K562 (cell line): ENCODE measurements at regions not wholly inside any gene's neighbourhood (a gene's known extent, or its start where the extent isn't known, plus 50 kb on each side); places are given as distances from the start of the nearest gene placed in this dataset.
A peak's percentile ranks its signal among the peaks of the same experiment; 100 is the strongest.

Experiments
- ATAC-seq: fragments of 200-7000 bp; cut with Tn5 transposase; 3 replicates; pipeline ENCODE4 v1.9.1; 2020; ENCODE audit warnings: moderate library complexity
- BruUV-seq: library from RNA; stranded (reverse); fragments of 400-500 nt; replicated peaks from 2 replicates; lab custom pipeline; 2021; lab: Mats Ljungman, UMichigan
- CTCF ChIA-PET: fragments of 300-600 bp; formaldehyde crosslinking; extraction: SDS; loops from one replicate; lab custom pipeline; 2021; ENCODE audit warnings: low intra/inter-chr PET ratio; lab: Yijun Ruan, JAX
- POLR2A ChIA-PET: fragments of 300-600, 350-650 bp; sonication (Branson Sonifier 250); formaldehyde crosslinking; extraction: SDS; loops from one replicate; lab custom pipeline; 2021; ENCODE audit warnings: antibody characterized with exemption, inconsistent platforms; lab: Yijun Ruan, JAX
- DNase-seq, 4 experiments: peaks; one replicate each; pipeline versions ENCODE4 v3.0.0 to v3.0.0-alpha.2; 2011 to 2018; ENCODE audit warnings: low spot score in 3 of 4, mixed read lengths in 3 of 4; ENCODE audit errors: extremely low read depth in 1 of 4
- FAIRE-seq: peaks from 2 replicates; lab custom pipeline; 2011; peaks lifted over from hg19 to GRCh38; lab: Jason Lieb, UNC
- H2AFZ ChIP-seq: 2 replicates; pipeline ENCODE4 v1.6.0; 2011; ENCODE audit warnings: low read depth, low read length, control low read depth, inconsistent platforms
- H3K27ac ChIP-seq: fragments of 200-600 bp; 3 replicates; pipeline ENCODE4 v1.8.0; 2011; ENCODE audit warnings: low read depth, mild to moderate bottlenecking, control low read depth, inconsistent platforms, low read length, moderate library complexity, mixed read lengths; ENCODE audit errors: extremely low read depth
- H3K27me3 ChIP-seq, 2 experiments: fragments of 300-600 bp in 1 of 2; 2 replicates in 1 of 2; 3 replicates in 1 of 2; pipeline versions ENCODE4 v1.6.0 to v1.8.0; 2011; ENCODE audit warnings: inconsistent platforms in 2 of 2, low read length in 2 of 2, mild to moderate bottlenecking in 1 of 2, mixed read lengths in 1 of 2, moderate library complexity in 1 of 2; ENCODE audit not compliant: control insufficient read depth in 2 of 2, insufficient read depth in 2 of 2
- H3K36me3 ChIP-seq: fragments of 300-600 bp; 3 replicates; pipeline ENCODE4 v1.8.0; 2011; ENCODE audit warnings: mild to moderate bottlenecking, low read length, inconsistent platforms; ENCODE audit not compliant: control insufficient read depth, insufficient read depth
- H3K4me1 ChIP-seq, 2 experiments: fragments of 200-600 bp in 1 of 2; replicated peaks in 1 of 2; 2 replicates in 1 of 2; 3 replicates in 1 of 2; pipeline versions ENCODE4 v1.5.1 to v1.8.0; 2011; ENCODE audit warnings: inconsistent platforms in 2 of 2, low read length in 2 of 2, mild to moderate bottlenecking in 1 of 2, mixed read lengths in 1 of 2, moderate library complexity in 1 of 2; ENCODE audit not compliant: control insufficient read depth in 2 of 2, insufficient read depth in 2 of 2
- H3K4me2 ChIP-seq: 2 replicates; pipeline ENCODE4 v1.6.1; 2011; ENCODE audit warnings: low read length, control low read depth, inconsistent platforms, mixed read lengths; ENCODE audit not compliant: insufficient read depth
- H3K4me3 ChIP-seq: fragments of 200-600 bp; sonication (generic), shearing (Covaris generic); 2 replicates; pipeline ENCODE4 v1.5.1; 2016; ENCODE audit warnings: control low read depth, inconsistent platforms
- H3K79me2 ChIP-seq: fragments of 200-600 bp; 3 replicates; pipeline ENCODE4 v1.8.0; 2011; ENCODE audit warnings: low read length, inconsistent platforms; ENCODE audit not compliant: control insufficient read depth, insufficient read depth
- H3K9ac ChIP-seq, 2 experiments: 2 replicates each; pipeline versions ENCODE4 v1.6.0 to v1.6.1; 2011; ENCODE audit warnings: low read depth in 2 of 2, low read length in 2 of 2, control low read depth in 1 of 2, inconsistent platforms in 1 of 2, mild to moderate bottlenecking in 1 of 2, mixed read lengths in 1 of 2; ENCODE audit not compliant: insufficient read depth in 1 of 2
- H3K9me1 ChIP-seq: one replicate; pipeline ENCODE4 v1.6.0; 2011; ENCODE audit warnings: inconsistent platforms, mild to moderate bottlenecking, low read length, moderate library complexity; ENCODE audit not compliant: control insufficient read depth, insufficient read depth
- H3K9me3 ChIP-seq: replicated peaks from 2 replicates; pipeline ENCODE4 v1.5.1; 2011; ENCODE audit warnings: low read depth, low read length, inconsistent platforms; ENCODE audit not compliant: control insufficient read depth, insufficient read depth
- H4K20me1 ChIP-seq: replicated peaks from 2 replicates; pipeline ENCODE4 v1.6.1; 2011; ENCODE audit warnings: low read length, inconsistent platforms, mixed read lengths; ENCODE audit not compliant: control insufficient read depth, insufficient read depth
- ADNP ChIP-seq: fragments of 200-800 bp; sonication (Bioruptor generic); IDR thresholded peaks from 2 replicates; pipeline ENCODE4 v1.6.1; 2016; ENCODE audit warnings: missing genetic modification characterization, missing compliant biosample characterization
- CBX1 ChIP-seq: sonication (generic); IDR thresholded peaks from 2 replicates; pipeline ENCODE4 v1.6.1; 2016; ENCODE audit warnings: antibody characterized with exemption, low read depth, mild to moderate bottlenecking
- CBX3 ChIP-seq, 2 experiments: IDR thresholded peaks; 1 replicate in 1 of 2; 2 replicates in 1 of 2; pipeline ENCODE4 v1.6.1; 2012; ENCODE audit warnings: inconsistent platforms in 2 of 2, low read length in 2 of 2, borderline replicate concordance in 1 of 2, control low read depth in 1 of 2
- CHD4 ChIP-seq: fragments of 200-600 bp; sonication (generic); IDR thresholded peaks from 3 replicates; pipeline ENCODE4 v1.6.1; 2012; ENCODE audit warnings: low read depth, mild to moderate bottlenecking, mixed read lengths, low read length, inconsistent platforms; ENCODE audit not compliant: insufficient read depth, insufficient replicate concordance, poor library complexity, severe bottlenecking
- HDAC1 ChIP-seq, 2 experiments: fragments of 450-650 bp; IDR thresholded peaks; 2 replicates each; pipeline ENCODE4 v1.6.1; 2016 to 2017; ENCODE audit warnings: inconsistent platforms in 1 of 2, mild to moderate bottlenecking in 1 of 2, moderate library complexity in 1 of 2
- JUN ChIP-seq, 2 experiments: sonication (generic) in 1 of 2; formaldehyde crosslinking in 1 of 2; IDR thresholded peaks; 2 replicates each; pipeline versions ENCODE4 v1.6.1 to v1.8.0; 2012 to 2022; ENCODE audit warnings: borderline replicate concordance in 2 of 2, mild to moderate bottlenecking in 2 of 2, improper control_type of control experiment in 1 of 2, low read depth in 1 of 2, low read length in 1 of 2, missing genetic modification reagents in 1 of 2
- KDM1A ChIP-seq, 2 experiments: fragments of 450-650 bp; IDR thresholded peaks; 2 replicates each; pipeline ENCODE4 v1.6.1; 2016; ENCODE audit warnings: mild to moderate bottlenecking in 2 of 2
- MXI1 ChIP-seq: IDR thresholded peaks from 2 replicates; pipeline ENCODE4 v1.6.1; 2011; ENCODE audit warnings: low read depth, mild to moderate bottlenecking, improper control_type of control experiment, low read length
- NCOA2 ChIP-seq, 2 experiments: fragments of 450-650 bp; IDR thresholded peaks; 2 replicates each; pipeline ENCODE4 v1.6.1; 2018; ENCODE audit warnings: mild to moderate bottlenecking in 2 of 2, moderate library complexity in 1 of 2; ENCODE audit not compliant: partially characterized antibody in 2 of 2
- PHF8 ChIP-seq: fragments of 200-600 bp; sonication (generic); IDR thresholded peaks from 2 replicates; pipeline ENCODE4 v1.6.1; 2012; ENCODE audit warnings: mixed run types, mild to moderate bottlenecking, inconsistent platforms, low read length, moderate library complexity, borderline replicate concordance
- RBM25 ChIP-seq: fragments of 200-400 bp; formaldehyde crosslinking; IDR thresholded peaks from 2 replicates; pipeline ENCODE4 v1.6.1; 2018; ENCODE audit warnings: low read length, low read depth, moderate library complexity; ENCODE audit not compliant: severe bottlenecking
- RCOR1 ChIP-seq, 2 experiments: IDR thresholded peaks; 2 replicates each; pipeline ENCODE4 v1.6.1; 2012; ENCODE audit warnings: low read depth in 2 of 2, low read length in 2 of 2, borderline replicate concordance in 1 of 2, improper control_type of control experiment in 1 of 2
- SMARCA5 ChIP-seq: fragments of 450-650 bp; IDR thresholded peaks from 2 replicates; pipeline ENCODE4 v1.6.1; 2016
- U2AF2 ChIP-seq: fragments of 200-400 bp; formaldehyde crosslinking; optimal IDR thresholded peaks from 2 replicates; pipeline ENCODE3; 2017; ENCODE audit warnings: low read depth, mild to moderate bottlenecking, low read length
- ZNF165 ChIP-seq: fragments of 250-450 bp; sonication (Bioruptor Pico); IDR thresholded peaks from 2 replicates; pipeline ENCODE4 v1.4.0; 2020; ENCODE audit warnings: borderline replicate concordance
- WGBS: fragments of 100-300 bp; shearing (Covaris generic); methylation state at CpG from one replicate; pipeline ENCODE4 v1.1.6; 2016; ENCODE audit warnings: low coverage, mixed read lengths; ENCODE audit not compliant: insufficient coverage; ENCODE audit errors: missing lambda C conversion rate; 5-methylcytosine and 5-hydroxymethylcytosine counted together
- in situ Hi-C: fragments of 300-500 bp; cut with MboI; formaldehyde crosslinking; loops from 4 replicates; pipeline ENCODE4 v1.15.0; 2018; ENCODE audit warnings: inconsistent platforms, mixed read lengths
- intact Hi-C: fragments of 100-400 bp; cut with micrococcal nuclease; formaldehyde crosslinking; loops from 2 replicates; pipeline ENCODE4 v1.14.2; 2022
- TF ChIP-seq, protein P1 (sequence below): conservative IDR thresholded peaks from 2 replicates; pipeline ENCODE4 v1.6.1; 2011; ENCODE audit warnings: low read depth, mild to moderate bottlenecking, low read length; ENCODE audit not compliant: control insufficient read depth
- TF ChIP-seq, protein P2 (sequence below), 2 experiments: IDR thresholded peaks; 2 replicates each; pipeline ENCODE4 v1.6.1; 2011; ENCODE audit warnings: borderline replicate concordance in 1 of 2, control low read depth in 1 of 2, low read depth in 1 of 2, low read length in 1 of 2, mild to moderate bottlenecking in 1 of 2, mixed read lengths in 1 of 2, moderate library complexity in 1 of 2; ENCODE audit not compliant: insufficient read depth in 1 of 2, insufficient read length in 1 of 2, poor library complexity in 1 of 2, severe bottlenecking in 1 of 2; ENCODE audit errors: extremely low read depth in 1 of 2
- TF ChIP-seq, protein P3 (sequence below): fragments of 450-650 bp; IDR thresholded peaks from 2 replicates; pipeline ENCODE4 v1.6.1; 2016

DNA sequence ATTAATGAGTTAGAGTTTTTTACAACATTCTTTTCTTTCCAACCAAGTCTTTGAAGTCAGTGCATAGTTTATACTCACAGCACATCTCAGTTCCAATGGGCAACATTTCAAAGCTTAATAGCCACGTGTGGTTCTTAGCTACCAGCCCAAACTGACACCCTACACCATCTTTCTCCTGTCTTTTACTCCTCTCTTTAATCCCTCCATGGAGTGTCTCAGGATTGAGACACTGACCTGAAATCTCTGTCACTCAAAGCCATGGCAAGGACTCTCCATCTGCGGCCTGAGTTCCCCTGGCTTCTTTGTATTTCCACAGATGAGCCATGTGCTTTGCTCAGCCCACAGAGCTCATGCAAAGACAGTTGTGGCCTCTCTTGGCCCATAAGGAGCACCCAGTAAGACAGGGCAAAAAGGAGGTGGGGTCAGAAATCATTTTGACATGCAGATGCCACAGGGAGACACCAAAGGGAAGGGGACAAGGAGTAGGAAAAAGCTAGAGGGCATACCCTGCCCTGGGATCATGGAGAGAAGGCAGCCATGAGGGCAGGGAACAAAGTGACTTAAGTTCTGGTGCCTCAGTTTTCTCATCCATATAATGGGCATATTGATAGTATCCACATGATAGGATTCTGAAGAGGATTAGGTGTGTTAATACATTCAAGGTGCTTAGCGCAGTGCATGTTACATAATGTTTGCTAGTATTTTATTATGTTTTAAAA is 493.6 kb upstream of the PROK2 start:
- BruUV-seq = no TSS peak
- H3K36me3 ChIP-seq = no peaks in the 10 kb centered on the region
- H3K27me3 ChIP-seq = no peaks in the 10 kb centered on the region
- H3K27ac ChIP-seq = no peak overlapping the region
- no peaks in the 10 kb centered on the region for H4K20me1 ChIP-seq
- CTCF ChIA-PET = no interaction called here
- no peak overlapping the region for H2AFZ ChIP-seq
- POLR2A ChIA-PET = no interaction called here
- no peak for ATAC-seq
- H3K9me1 ChIP-seq = peaks cover 3% of the 10 kb centered on the region
- intact Hi-C loops (no loop called here), in situ Hi-C loops (no loop called here)
- 59% methylated on average over 3 of the region's 3 CpGs for WGBS
- no peak overlapping the region for H3K4me2 ChIP-seq
- H3K4me1 ChIP-seq = peaks cover 7 to 23% of the 10 kb centered on the region in 2 experiments; a peak in 3 of 5 replicates
- no peak for FAIRE-seq
- H3K4me3 ChIP-seq = no peak overlapping the region
- no peaks in the 10 kb centered on the region for H3K9me3 ChIP-seq
- no peak overlapping the region for H3K9ac ChIP-seq
- H3K79me2 ChIP-seq = no peaks in the 10 kb centered on the region
- no peak for DNase-seq
- TF ChIP-seq MXI1 (no peak), NCOA2 (IDR thresholded peaks at IDR 0.05; ENCODE audit: partially characterized antibody in 2 of 2) (no peak), HDAC1 (IDR thresholded peaks at IDR 0.05) (no peak), ZNF165 (CRISPR knock-in tag) (no peak), KDM1A (IDR thresholded peaks at IDR 0.05) (peak; percentile 82 to 91), ADNP (tag) (peak; percentile 90), RCOR1 (IDR thresholded peaks at IDR 0.05; ENCODE audit: borderline replicate concordance in 1 of 2, low read depth in 2 of 2, low read length in 2 of 2) (peak in 1 of 2 experiments; percentile 83; a peak in 2 of 4 replicates), CHD4 (peak; percentile 79), SMARCA5 (peak; percentile 87; the same call in 1 of the 2 replicates), PHF8 (no peak), CBX3 (IDR thresholded peaks at IDR 0.05; ENCODE audit: borderline replicate concordance in 1 of 2, low read length in 2 of 2) (0 out of 3 replicates have a peak, but pooled peaks of 1 of the 2 experiments have one; percentile 44), CBX1 (peak; percentile 78; the same call in 1 of the 2 replicates), U2AF2 (no peak), JUN (IDR thresholded peaks at IDR 0.05; ENCODE audit: borderline replicate concordance, low read depth, low read length) (no peak), JUN (CRISPR knock-in tag; IDR thresholded peaks at IDR 0.05; ENCODE audit: borderline replicate concordance) (no peak), RBM25 (peak; percentile 90)
- TF ChIP-seq, protein P1, sequence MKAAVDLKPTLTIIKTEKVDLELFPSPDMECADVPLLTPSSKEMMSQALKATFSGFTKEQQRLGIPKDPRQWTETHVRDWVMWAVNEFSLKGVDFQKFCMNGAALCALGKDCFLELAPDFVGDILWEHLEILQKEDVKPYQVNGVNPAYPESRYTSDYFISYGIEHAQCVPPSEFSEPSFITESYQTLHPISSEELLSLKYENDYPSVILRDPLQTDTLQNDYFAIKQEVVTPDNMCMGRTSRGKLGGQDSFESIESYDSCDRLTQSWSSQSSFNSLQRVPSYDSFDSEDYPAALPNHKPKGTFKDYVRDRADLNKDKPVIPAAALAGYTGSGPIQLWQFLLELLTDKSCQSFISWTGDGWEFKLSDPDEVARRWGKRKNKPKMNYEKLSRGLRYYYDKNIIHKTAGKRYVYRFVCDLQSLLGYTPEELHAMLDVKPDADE = no peak
- TF ChIP-seq, protein P2, sequence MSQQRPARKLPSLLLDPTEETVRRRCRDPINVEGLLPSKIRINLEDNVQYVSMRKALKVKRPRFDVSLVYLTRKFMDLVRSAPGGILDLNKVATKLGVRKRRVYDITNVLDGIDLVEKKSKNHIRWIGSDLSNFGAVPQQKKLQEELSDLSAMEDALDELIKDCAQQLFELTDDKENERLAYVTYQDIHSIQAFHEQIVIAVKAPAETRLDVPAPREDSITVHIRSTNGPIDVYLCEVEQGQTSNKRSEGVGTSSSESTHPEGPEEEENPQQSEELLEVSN (IDR thresholded peaks at IDR 0.05; ENCODE audit: borderline replicate concordance in 1 of 2, extremely low read depth in 1 of 2, insufficient read depth in 1 of 2, insufficient read length in 1 of 2, low read depth in 1 of 2, low read length in 1 of 2, poor library complexity in 1 of 2, severe bottlenecking in 1 of 2) = no peak
- TF ChIP-seq, protein P3, sequence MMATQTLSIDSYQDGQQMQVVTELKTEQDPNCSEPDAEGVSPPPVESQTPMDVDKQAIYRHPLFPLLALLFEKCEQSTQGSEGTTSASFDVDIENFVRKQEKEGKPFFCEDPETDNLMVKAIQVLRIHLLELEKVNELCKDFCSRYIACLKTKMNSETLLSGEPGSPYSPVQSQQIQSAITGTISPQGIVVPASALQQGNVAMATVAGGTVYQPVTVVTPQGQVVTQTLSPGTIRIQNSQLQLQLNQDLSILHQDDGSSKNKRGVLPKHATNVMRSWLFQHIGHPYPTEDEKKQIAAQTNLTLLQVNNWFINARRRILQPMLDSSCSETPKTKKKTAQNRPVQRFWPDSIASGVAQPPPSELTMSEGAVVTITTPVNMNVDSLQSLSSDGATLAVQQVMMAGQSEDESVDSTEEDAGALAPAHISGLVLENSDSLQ = no peak
